GM12878 (cell line): ENCODE measurements at regions not wholly inside any gene's neighbourhood (a gene's known extent, or its start where the extent isn't known, plus 50 kb on each side); places are given as distances from the start of the nearest gene placed in this dataset.

Experiments used
- ATAC-seq: fragments of 200-7000 bp; cut with Tn5 transposase; 3 replicates; pipeline ENCODE4 v1.9.1; 2020; ENCODE audit warnings: mild to moderate bottlenecking, moderate library complexity
- BruUV-seq: library from RNA; stranded (reverse); fragments of 400-500 nt; replicated peaks from 2 replicates; lab custom pipeline; 2021; lab: Mats Ljungman, UMichigan
- CTCF ChIA-PET: fragments of 300-600 bp; sonication (Branson Sonifier 250); formaldehyde crosslinking; extraction: SDS; loops from one replicate; lab custom pipeline; 2021; ENCODE audit warnings: inconsistent platforms; lab: Yijun Ruan, JAX
- POLR2A ChIA-PET: fragments of 350-600 bp; formaldehyde crosslinking; extraction: SDS; loops from one replicate; lab custom pipeline; 2021; ENCODE audit warnings: inconsistent platforms; lab: Charles Lee
- RAD21 ChIA-PET: fragments of 300-600 bp; sonication (Branson Sonifier 250); formaldehyde crosslinking; loops from one replicate; lab custom pipeline; 2023; ENCODE audit warnings: antibody characterized with exemption; ENCODE audit not compliant: unreplicated experiment; lab: Charles Lee
- SMC1A ChIA-PET: fragments of 300-600 bp; sonication (Branson Sonifier 250); formaldehyde crosslinking; loops from one replicate; lab custom pipeline; 2023; ENCODE audit not compliant: unreplicated experiment, uncharacterized antibody; lab: Charles Lee
- DNase-seq: peaks from one replicate; pipeline ENCODE4 v3.0.0-alpha.2; 2011; ENCODE audit warnings: low read depth, low spot score
- FAIRE-seq: peaks from 3 replicates; lab custom pipeline; 2011; peaks lifted over from hg19 to GRCh38; lab: Jason Lieb, UNC
- H2AFZ ChIP-seq: 2 replicates; pipeline ENCODE4 v1.6.0; 2011; ENCODE audit warnings: low read depth, low read length, control low read depth; ENCODE audit not compliant: control insufficient read depth
- H3K27ac ChIP-seq: 2 replicates; pipeline ENCODE4 v1.5.1; 2011; ENCODE audit warnings: control low read depth; ENCODE audit not compliant: control insufficient read depth, insufficient read depth
- H3K27me3 ChIP-seq, 2 experiments: replicated peaks in 1 of 2; 2 replicates each; pipeline versions ENCODE4 v1.6.0 to v1.6.1; 2011; ENCODE audit warnings: low read length in 1 of 2; ENCODE audit not compliant: control insufficient read depth in 2 of 2, insufficient read depth in 2 of 2
- H3K36me3 ChIP-seq, 2 experiments: 2 replicates each; pipeline ENCODE4 v1.5.1; 2011; ENCODE audit warnings: low read length in 1 of 2; ENCODE audit not compliant: control insufficient read depth in 2 of 2, insufficient read depth in 2 of 2
- H3K4me1 ChIP-seq: 2 replicates; pipeline ENCODE4 v1.6.1; 2011; ENCODE audit warnings: mild to moderate bottlenecking, low read length, moderate library complexity, mixed read lengths; ENCODE audit not compliant: control insufficient read depth, insufficient read depth
- H3K4me2 ChIP-seq: 2 replicates; pipeline ENCODE4 v1.6.0; 2011; ENCODE audit warnings: control low read depth; ENCODE audit not compliant: control insufficient read depth, insufficient read depth
- H3K4me3 ChIP-seq: fragments of 200-600 bp; sonication (generic); 2 replicates; pipeline ENCODE4 v1.5.1; 2016
- H3K79me2 ChIP-seq: 2 replicates; pipeline ENCODE4 v1.6.0; 2011; ENCODE audit warnings: low read length; ENCODE audit not compliant: control insufficient read depth, insufficient read depth
- H3K9ac ChIP-seq: 2 replicates; pipeline ENCODE4 v1.8.0; 2011; ENCODE audit warnings: low read length, control low read depth, mixed read lengths; ENCODE audit not compliant: control insufficient read depth, insufficient read depth
- H3K9me3 ChIP-seq: replicated peaks from 3 replicates; pipeline ENCODE4 v1.5.1; 2011; ENCODE audit warnings: mild to moderate bottlenecking, low read length; ENCODE audit not compliant: control insufficient read depth, insufficient read depth
- H4K20me1 ChIP-seq: 2 replicates; pipeline ENCODE4 v1.6.0; 2011; ENCODE audit not compliant: control insufficient read depth, insufficient read depth
- CHD4 ChIP-seq: fragments of 200-600 bp; sonication (generic); IDR thresholded peaks from 2 replicates; pipeline ENCODE4 v1.6.1; 2016; ENCODE audit warnings: mild to moderate bottlenecking
- E2F8 ChIP-seq: fragments of 450-650 bp; IDR thresholded peaks from 2 replicates; pipeline ENCODE4 v1.6.1; 2018; ENCODE audit warnings: mild to moderate bottlenecking, low read depth, moderate library complexity; ENCODE audit not compliant: partially characterized antibody
- ELK1 ChIP-seq: IDR thresholded peaks from 2 replicates; pipeline ENCODE4 v1.6.1; 2012; ENCODE audit warnings: low read depth, low read length, improper control_type of control experiment
- IKZF1 ChIP-seq: fragments of 450-650 bp; conservative IDR thresholded peaks from 2 replicates; pipeline ENCODE4 v1.6.1; 2017; ENCODE audit warnings: antibody characterized with exemption, mild to moderate bottlenecking
- IRF3 ChIP-seq: fragments of 450-650 bp; IDR thresholded peaks from 2 replicates; pipeline ENCODE4 v1.6.1; 2014; ENCODE audit warnings: mild to moderate bottlenecking
- JUNB ChIP-seq: IDR thresholded peaks from 2 replicates; pipeline ENCODE4 v1.6.1; 2016; ENCODE audit warnings: antibody characterized with exemption, mild to moderate bottlenecking
- MTA3 ChIP-seq: IDR thresholded peaks from 2 replicates; pipeline ENCODE4 v1.6.1; 2012; ENCODE audit warnings: low read length, inconsistent platforms, borderline replicate concordance
- PKNOX1 ChIP-seq: fragments of 450-650 bp; IDR thresholded peaks from 2 replicates; pipeline ENCODE4 v1.6.1; 2016; ENCODE audit warnings: mild to moderate bottlenecking
- POLR2AphosphoS2 ChIP-seq: IDR thresholded peaks from 2 replicates; pipeline ENCODE4 v1.6.1; 2011; ENCODE audit warnings: low read depth, mild to moderate bottlenecking, low read length, improper control_type of control experiment, moderate library complexity
- RAD21 ChIP-seq: IDR thresholded peaks from 2 replicates; pipeline ENCODE4 v1.6.1; 2011; ENCODE audit warnings: mild to moderate bottlenecking, low read depth, low read length, moderate library complexity; ENCODE audit not compliant: insufficient read depth
- SP1 ChIP-seq: IDR thresholded peaks from one replicate; pipeline ENCODE4 v1.6.1; 2011; ENCODE audit warnings: low read depth, low read length
- SPI1 ChIP-seq: IDR thresholded peaks from 2 replicates; pipeline ENCODE4 v1.6.1; 2011; ENCODE audit warnings: low read depth, mild to moderate bottlenecking, low read length, moderate library complexity, borderline replicate concordance; ENCODE audit not compliant: insufficient read depth
- STAT3 ChIP-seq: IDR thresholded peaks from 2 replicates; pipeline ENCODE4 v1.6.1; 2011; ENCODE audit warnings: low read depth, low read length, improper control_type of control experiment
- TCF7 ChIP-seq: IDR thresholded peaks from 2 replicates; pipeline ENCODE4 v1.6.1; 2014; ENCODE audit warnings: antibody characterized with exemption, borderline replicate concordance
- ZBTB4 ChIP-seq: fragments of 450-650 bp; formaldehyde crosslinking; IDR thresholded peaks from 2 replicates; pipeline ENCODE4 v1.4.0; 2022; ENCODE audit warnings: mild to moderate bottlenecking, moderate library complexity
- ZNF384 ChIP-seq: IDR thresholded peaks from 2 replicates; pipeline ENCODE4 v1.6.1; 2012; ENCODE audit warnings: low read depth, mild to moderate bottlenecking, low read length, improper control_type of control experiment, borderline replicate concordance
- WGBS: methylation state at CpG from one replicate; pipeline ENCODE4 v1.1.6; 2016; ENCODE audit warnings: low lambda C conversion rate; ENCODE audit not compliant: insufficient replicate concordance, insufficient coverage; ENCODE audit errors: missing lambda C conversion rate; 5-methylcytosine and 5-hydroxymethylcytosine counted together
- in situ Hi-C: fragments of 300-500 bp; cut with MboI; formaldehyde crosslinking; loops from 9 replicates; pipeline ENCODE4 v1.14.3; 2018; ENCODE audit warnings: mixed read lengths
- intact Hi-C: fragments of 100-400 bp; cut with micrococcal nuclease; formaldehyde crosslinking; loops from one replicate; pipeline ENCODE4 v1.14.2; 2022; ENCODE audit not compliant: unreplicated experiment

GRCh38 chrX:118181030-118181429 lies 64.4 kb upstream of the KLHL13 start:
- Histone ChIP-seq H3K4me3 (no peak overlapping the region), H3K27ac (no peak overlapping the region), H2AFZ (no peak overlapping the region), H3K4me2 (no peak overlapping the region), H3K9me3 (no peaks in the 10 kb centered on the region), H3K9ac (no peak overlapping the region), H3K36me3 (no peaks in the 10 kb centered on the region), H3K4me1 (no peaks in the 10 kb centered on the region), H3K79me2 (no peaks in the 10 kb centered on the region), H4K20me1 (no peaks in the 10 kb centered on the region), H3K27me3 (no peaks in the 10 kb centered on the region)
- CTCF ChIA-PET: interaction anchor here (1.0 kb wide), 1 partner anchor 15 kb away, joined by 3 read pairs; no protein-coding TSS in a partner anchor
- no peak for FAIRE-seq
- POLR2A ChIA-PET: no interaction called here
- WGBS: 13% methylated on average over 4 of the region's 4 CpGs
- TF ChIP-seq SPI1 (no peak), CHD4 (no peak), ZNF384 (no peak), IRF3 (no peak), MTA3 (no peak), E2F8 (no peak), SP1 (no peak), RAD21 (no peak), TCF7 (no peak), ZBTB4 (CRISPR knock-in tag) (no peak), ELK1 (no peak), PKNOX1 (no peak), POLR2AphosphoS2 (no peak), IKZF1 (no peak), STAT3 (no peak), JUNB (no peak)
- SMC1A ChIA-PET: interaction anchor here (0.8 kb wide), 1 partner anchor 31 kb away, joined by 3 read pairs; no protein-coding TSS in a partner anchor
- in situ Hi-C loops (no loop called here), intact Hi-C loops (no loop called here)
- DNase-seq: no peak
- RAD21 ChIA-PET: no interaction called here
- no TSS peak for BruUV-seq
- no peak for ATAC-seq
